BLaER1 treated with 17β-estradiol and CSF1 and Interleukin-3, amounts not matched to agents 10 nM and 100 nM (cell line): ENCODE measurements at regions not wholly inside any gene's neighbourhood (a gene's known extent, or its start where the extent isn't known, plus 50 kb on each side); places are given as distances from the start of the nearest gene placed in this dataset.

Source experiments
- H3K27ac ChIP-seq, 11 experiments: shearing (Covaris generic); formaldehyde crosslinking; 2 replicates each; pipeline ENCODE4 v1.8.1; 2022
- H3K27me3 ChIP-seq, 11 experiments: shearing (Covaris generic); formaldehyde crosslinking; 2 replicates each; pipeline ENCODE4 v1.8.1; 2022
- H3K36me3 ChIP-seq, 11 experiments: shearing (Covaris generic); formaldehyde crosslinking; 2 replicates each; pipeline ENCODE4 v1.8.1; 2022
- H3K4me1 ChIP-seq, 10 experiments: shearing (Covaris generic); formaldehyde crosslinking; 2 replicates each; pipeline ENCODE4 v1.8.1; 2022
- H3K4me2 ChIP-seq, 11 experiments: shearing (Covaris generic); formaldehyde crosslinking; 2 replicates each; pipeline ENCODE4 v1.8.1; 2022
- H3K4me3 ChIP-seq, 10 experiments: shearing (Covaris generic); formaldehyde crosslinking; 2 replicates each; pipeline ENCODE4 v1.8.1; 2022
- H3K9ac ChIP-seq, 11 experiments: shearing (Covaris generic); formaldehyde crosslinking; 2 replicates each; pipeline ENCODE4 v1.8.1; 2022
- H3K9me3 ChIP-seq, 11 experiments: shearing (Covaris generic); formaldehyde crosslinking; replicated peaks in 1 of 11; 2 replicates each; pipeline ENCODE4 v1.8.1; 2022
- H4K20me1 ChIP-seq, 11 experiments: shearing (Covaris generic); formaldehyde crosslinking; 2 replicates each; pipeline ENCODE4 v1.8.1; 2022
- Cebpa-rat ChIP-seq, 11 experiments: shearing (Covaris generic); IDR thresholded peaks; 2 replicates each; pipeline ENCODE4 v1.8.1; 2022

- no peak overlapping the region for H3K9ac ChIP-seq
- no peaks in the 10 kb centered on the region for H3K36me3 ChIP-seq
- H3K4me3 ChIP-seq: no peak overlapping the region
- H3K4me2 ChIP-seq: no peak overlapping the region
- TF ChIP-seq Cebpa-rat (IDR thresholded peaks at IDR 0.05): no peak
- H4K20me1 ChIP-seq: no peaks in the 10 kb centered on the region
- H3K27ac ChIP-seq: no peak overlapping the region
- H3K4me1 ChIP-seq: peaks cover 0 to 9% (median 0%) of the 10 kb centered on the region in 10 experiments; a peak in 1 of 20 replicates
- no peaks in the 10 kb centered on the region for H3K9me3 ChIP-seq
- H3K27me3 ChIP-seq: no peaks in the 10 kb centered on the region
Measured at GRCh38 chr2:108165729-108166128, 74.0 kb upstream of the SULT1C3 start.

- Histone ChIP-seq H3K9ac (no peak overlapping the region), H3K4me1 (peaks cover 0 to 22% (median 0%) of the 10 kb centered on the region in 10 experiments; a peak in 3 of 20 replicates), H3K36me3 (no peaks in the 10 kb centered on the region), H3K27ac (no peak overlapping the region), H3K9me3 (no peaks in the 10 kb centered on the region), H4K20me1 (no peaks in the 10 kb centered on the region), H3K27me3 (no peaks in the 10 kb centered on the region), H3K4me2 (no peak overlapping the region), H3K4me3 (no peak overlapping the region)
- TF ChIP-seq Cebpa-rat (IDR thresholded peaks at IDR 0.05): no peak
Measured at GRCh38 chr2:108167699-108168098, 72.1 kb upstream of the SULT1C3 start.

GRCh38 chr2:108169982-108170625 is 69.7 kb upstream of the SULT1C3 start:
- Histone ChIP-seq H3K36me3 (no peaks in the 10 kb centered on the region), H3K27me3 (no peaks in the 10 kb centered on the region), H4K20me1 (no peaks in the 10 kb centered on the region), H3K9me3 (no peaks in the 10 kb centered on the region), H3K4me2 (no peak overlapping the region), H3K27ac (no peak overlapping the region), H3K9ac (no peak overlapping the region), H3K4me3 (no peak overlapping the region), H3K4me1 (peaks cover 0 to 22% (median 0%) of the 10 kb centered on the region in 10 experiments; a peak in 3 of 20 replicates)
- no peak for TF ChIP-seq Cebpa-rat (IDR thresholded peaks at IDR 0.05)

DNA sequence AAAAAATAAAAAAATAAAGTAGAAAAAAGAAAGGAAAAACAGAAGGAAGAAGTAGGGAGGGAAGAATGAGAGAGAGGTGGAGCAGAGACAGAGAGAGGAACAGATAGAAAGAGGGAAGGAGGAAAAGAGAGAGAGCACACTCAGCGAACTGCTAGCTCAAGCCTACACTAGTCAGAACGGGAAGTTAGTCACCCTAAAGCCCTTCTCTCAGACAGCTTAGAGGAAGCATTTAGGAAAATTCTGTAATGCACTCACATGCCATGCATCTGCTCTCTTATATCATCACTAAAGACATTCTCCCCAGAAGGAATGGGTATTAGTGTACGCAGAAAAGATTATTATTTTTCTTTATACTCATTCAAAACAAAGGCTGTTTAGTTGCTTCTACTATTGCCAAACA is 68.1 kb upstream of the SULT1C3 start:
- H3K27ac ChIP-seq: no peak overlapping the region
- no peaks in the 10 kb centered on the region for H3K36me3 ChIP-seq
- no peak for TF ChIP-seq Cebpa-rat (IDR thresholded peaks at IDR 0.05)
- H3K4me3 ChIP-seq: no peak overlapping the region
- no peak overlapping the region for H3K9ac ChIP-seq
- H3K4me1 ChIP-seq: peaks cover 0 to 20% (median 0%) of the 10 kb centered on the region in 10 experiments; a peak in 3 of 20 replicates
- no peaks in the 10 kb centered on the region for H3K27me3 ChIP-seq
- no peaks in the 10 kb centered on the region for H3K9me3 ChIP-seq
- H4K20me1 ChIP-seq: no peaks in the 10 kb centered on the region
- H3K4me2 ChIP-seq: 0 out of 22 replicates have a peak overlapping the region, but pooled peaks of 1 of the 11 experiments have one; percentile 26

GRCh38 chr2:108182489-108182888 is 57.3 kb upstream of the SULT1C3 start:
- Histone ChIP-seq H4K20me1 (no peaks in the 10 kb centered on the region), H3K9me3 (no peaks in the 10 kb centered on the region), H3K4me3 (no peak overlapping the region), H3K4me1 (no peaks in the 10 kb centered on the region), H3K27ac (no peak overlapping the region), H3K9ac (no peak overlapping the region), H3K4me2 (no peak overlapping the region), H3K36me3 (no peaks in the 10 kb centered on the region), H3K27me3 (no peaks in the 10 kb centered on the region)
- no peak for TF ChIP-seq Cebpa-rat (IDR thresholded peaks at IDR 0.05)

DNA sequence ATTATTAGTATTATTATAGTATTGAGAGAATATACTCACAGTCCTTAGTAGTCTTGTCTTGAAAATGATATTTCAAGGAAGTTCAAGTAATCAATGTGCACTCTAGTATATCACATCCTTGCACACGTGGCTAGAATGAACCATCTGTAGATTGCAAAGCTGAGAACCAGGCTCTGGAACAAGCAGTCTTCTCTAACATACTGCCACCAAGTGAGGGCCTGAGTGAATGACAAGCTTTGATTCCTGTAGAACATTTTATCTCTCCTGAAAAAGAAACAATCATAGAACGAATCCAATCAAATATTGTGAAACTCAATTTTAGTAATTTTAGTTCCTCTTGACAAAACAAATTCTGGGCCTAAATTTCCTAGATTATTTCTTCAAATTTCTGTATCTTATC is 55.3 kb upstream of the SULT1C3 start:
- no peak overlapping the region for H3K27ac ChIP-seq
- H3K4me1 ChIP-seq: no peaks in the 10 kb centered on the region
- TF ChIP-seq Cebpa-rat (IDR thresholded peaks at IDR 0.05): no peak
- H3K4me3 ChIP-seq: no peak overlapping the region
- H3K9me3 ChIP-seq: no peaks in the 10 kb centered on the region
- H3K4me2 ChIP-seq: no peak overlapping the region
- H3K36me3 ChIP-seq: no peaks in the 10 kb centered on the region
- no peaks in the 10 kb centered on the region for H3K27me3 ChIP-seq
- no peaks in the 10 kb centered on the region for H4K20me1 ChIP-seq
- H3K9ac ChIP-seq: no peak overlapping the region

DNA sequence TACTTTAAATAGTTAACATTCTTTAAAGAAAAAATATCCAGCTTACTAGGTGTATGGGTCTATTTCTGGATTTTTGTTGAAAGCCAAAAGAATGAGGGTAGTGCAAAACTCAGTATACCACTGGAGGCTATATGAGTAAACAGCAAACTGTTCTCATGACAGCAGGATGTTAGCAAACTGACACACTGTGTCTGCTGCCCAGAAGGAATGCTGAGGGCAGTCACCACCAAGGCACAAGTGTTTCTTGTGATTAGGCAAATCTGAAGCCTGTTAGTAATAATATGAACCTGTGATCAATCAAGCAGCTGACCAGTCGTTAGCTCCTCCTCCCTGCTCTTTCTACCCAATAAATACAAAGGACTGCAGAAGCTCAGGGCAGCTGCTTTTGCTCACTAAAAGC is 50.5 kb upstream of the SULT1C3 start:
- TF ChIP-seq Cebpa-rat (IDR thresholded peaks at IDR 0.05): no peak
- Histone ChIP-seq H3K4me1 (no peaks in the 10 kb centered on the region), H3K9ac (no peak overlapping the region)

More for the DNA sequence above, 50.5 kb upstream of the SULT1C3 start:
- H3K27ac ChIP-seq: no peak overlapping the region
- H3K4me2 ChIP-seq: no peak overlapping the region
- H4K20me1 ChIP-seq: no peaks in the 10 kb centered on the region
- H3K4me3 ChIP-seq: no peak overlapping the region
- no peaks in the 10 kb centered on the region for H3K9me3 ChIP-seq
- no peaks in the 10 kb centered on the region for H3K36me3 ChIP-seq
- H3K27me3 ChIP-seq: no peaks in the 10 kb centered on the region
